GM21528 (cell line): ENCODE measurements at regions not wholly inside any gene's neighbourhood (a gene's known extent, or its start where the extent isn't known, plus 50 kb on each side); places are given as distances from the start of the nearest gene placed in this dataset.

Experiments used
- ATAC-seq: cut with Tn5 transposase; IDR thresholded peaks from one replicate; pipeline ENCODE4 v1.9.1; 2021; ENCODE audit warnings: mild to moderate bottlenecking, moderate library complexity; ENCODE audit not compliant: unreplicated experiment, low FRiP score

DNA sequence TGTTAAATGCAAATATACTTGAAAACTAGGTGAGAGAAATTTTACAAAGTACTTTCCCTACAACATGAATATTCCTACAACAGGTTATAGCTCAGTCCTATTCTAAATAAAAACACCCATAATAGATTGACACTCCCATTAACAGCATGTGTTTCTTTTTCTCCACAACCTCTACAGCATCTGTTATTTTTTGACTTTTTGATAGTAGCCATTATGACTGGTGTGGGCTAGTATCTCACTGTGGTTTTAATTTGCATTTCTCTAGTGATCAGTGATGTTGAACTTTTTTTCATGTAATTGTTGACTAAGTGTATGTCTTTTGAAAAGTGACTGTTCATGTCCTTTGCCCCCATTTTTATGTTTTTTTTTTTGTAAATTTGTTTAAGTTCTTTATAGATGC lies 1506.1 kb upstream of the CDH9 start:
- no peak for ATAC-seq

DNA sequence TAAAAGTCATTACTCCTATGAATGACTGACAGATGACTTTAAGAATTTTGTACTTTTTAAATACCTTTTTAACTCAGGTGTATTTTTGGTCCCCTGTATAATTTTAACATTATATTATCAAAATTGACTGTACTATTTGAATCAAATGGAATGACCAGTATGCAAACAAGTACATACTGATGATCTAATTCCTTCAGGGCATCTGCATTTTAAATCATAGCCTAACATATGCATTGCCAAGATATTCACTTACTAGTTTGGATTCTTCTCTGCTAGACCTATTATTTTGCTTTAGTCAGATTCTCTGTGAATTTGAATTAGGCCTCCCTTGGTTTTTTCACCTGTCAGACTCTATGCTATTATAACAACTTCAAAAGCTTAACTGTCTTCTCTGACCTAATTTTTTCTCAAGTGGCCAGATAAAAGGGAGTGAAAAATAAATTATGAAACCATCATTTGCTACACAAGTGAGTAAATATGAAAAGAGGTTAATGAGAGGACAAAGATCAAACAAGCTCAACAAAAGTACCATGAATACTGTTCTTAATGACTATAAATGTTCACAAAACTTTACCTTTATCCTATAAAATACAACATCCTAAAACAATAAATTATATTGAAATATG lies 1505.2 kb upstream of the CDH9 start:
- no peak for ATAC-seq

DNA sequence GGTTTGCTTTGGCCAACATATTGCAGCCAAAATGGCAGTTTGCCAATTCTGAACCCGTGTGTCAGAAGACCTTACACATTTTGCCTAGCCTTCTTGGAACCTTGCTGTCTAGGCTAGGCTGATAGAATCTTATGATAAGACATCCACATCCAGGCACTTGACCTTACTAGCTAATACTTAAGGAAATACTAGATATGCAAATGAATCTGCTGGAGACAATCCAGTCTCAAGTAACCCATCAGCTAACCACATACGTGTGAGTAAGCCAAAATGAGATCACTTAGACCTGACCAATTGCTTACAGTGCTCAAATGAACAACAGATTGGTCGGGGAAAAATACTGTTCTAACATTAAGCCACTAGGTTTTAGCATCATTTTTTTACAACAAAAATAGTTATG lies 1504.6 kb upstream of the CDH9 start:
- no peak for ATAC-seq

DNA sequence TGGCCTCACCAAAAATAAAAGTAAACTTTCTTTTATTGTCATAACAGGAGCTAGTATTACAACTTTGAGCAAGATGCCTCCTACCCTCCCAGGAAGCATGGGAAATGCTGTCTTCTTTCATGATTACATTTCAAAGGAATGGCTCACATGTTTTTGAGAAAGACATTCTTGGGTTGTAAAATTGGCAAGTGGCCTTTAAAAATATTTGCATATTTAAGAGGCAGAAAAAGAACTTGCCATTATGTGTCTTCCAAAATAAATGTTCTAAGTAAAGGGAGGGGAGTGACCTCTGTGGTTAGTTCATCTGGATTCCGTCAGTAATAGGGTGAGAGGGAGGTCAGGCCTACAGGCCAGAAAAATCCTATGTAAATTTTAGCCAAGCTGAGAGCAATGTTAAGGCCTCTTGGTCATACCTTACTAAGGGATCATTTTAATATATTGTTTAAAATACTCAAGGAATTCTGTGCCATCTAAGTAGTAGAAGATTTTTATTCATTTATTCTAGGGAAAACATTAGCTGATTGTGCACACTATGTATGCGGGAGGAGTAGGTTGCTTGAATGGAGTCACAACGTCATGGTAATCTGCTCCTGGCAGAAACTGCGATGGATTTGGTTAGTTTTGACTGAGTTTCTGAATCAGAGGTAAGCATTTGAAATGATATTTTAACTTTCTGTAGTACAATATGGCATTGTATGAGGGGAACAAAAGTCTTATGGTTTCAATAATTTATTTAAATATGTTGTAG lies 1485.7 kb upstream of the CDH9 start:
- no peak for ATAC-seq

DNA sequence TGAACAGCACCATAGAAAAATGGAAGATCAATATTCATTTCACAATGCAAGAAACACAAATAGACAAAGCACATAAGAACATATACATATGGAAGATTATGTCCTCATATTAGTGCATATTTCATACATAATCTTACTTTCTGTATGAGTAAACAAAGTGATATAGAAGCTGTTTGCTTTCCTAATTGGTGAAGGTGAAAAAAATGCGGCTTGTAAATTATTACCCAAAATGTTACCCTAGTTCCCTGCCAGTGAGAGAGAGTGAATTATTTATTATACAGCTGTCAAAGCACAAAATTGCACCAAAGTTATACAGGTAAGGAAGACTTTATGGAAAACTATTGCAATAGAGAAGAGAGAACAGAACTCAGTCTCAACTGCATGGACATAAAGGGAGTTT lies 1485.0 kb upstream of the CDH9 start:
- no peak for ATAC-seq

DNA sequence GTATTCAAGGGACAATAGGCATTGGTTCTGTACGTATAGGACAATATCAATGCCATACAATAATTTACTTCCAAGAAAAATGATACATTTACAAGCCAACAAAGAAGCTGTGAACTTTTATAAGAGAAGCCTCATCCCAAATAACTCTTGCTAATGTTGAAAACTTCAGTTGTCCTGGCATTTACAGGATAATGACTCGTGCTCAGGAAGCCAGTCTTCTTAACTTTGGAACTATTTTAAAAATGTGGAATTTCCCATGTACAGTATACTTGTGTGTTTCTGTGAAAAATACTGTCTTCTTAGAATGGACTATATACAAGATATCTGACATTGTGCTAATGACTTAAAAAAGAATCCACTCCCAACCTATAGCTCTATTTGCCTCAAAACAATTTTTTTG lies 1479.3 kb upstream of the CDH9 start:
- ATAC-seq: no peak

DNA sequence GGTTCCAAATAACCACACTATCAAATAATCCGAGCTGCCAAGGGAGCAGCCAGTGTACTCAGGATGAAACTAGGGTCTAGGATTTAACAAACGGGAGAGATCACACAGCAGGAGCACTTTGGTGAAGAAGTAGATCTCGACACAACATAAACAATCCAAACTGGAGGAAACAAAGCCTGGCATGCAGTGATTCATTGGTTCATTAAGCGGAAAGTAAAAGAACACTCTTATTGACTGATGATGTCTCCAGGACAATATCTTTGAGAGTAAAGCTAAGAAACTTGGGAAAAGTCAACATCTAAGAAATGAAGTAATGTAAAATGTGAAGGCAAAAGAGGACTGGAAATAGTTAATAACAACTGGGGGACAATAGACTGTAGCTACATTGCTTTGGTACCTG lies 1478.3 kb upstream of the CDH9 start:
- no peak for ATAC-seq

DNA sequence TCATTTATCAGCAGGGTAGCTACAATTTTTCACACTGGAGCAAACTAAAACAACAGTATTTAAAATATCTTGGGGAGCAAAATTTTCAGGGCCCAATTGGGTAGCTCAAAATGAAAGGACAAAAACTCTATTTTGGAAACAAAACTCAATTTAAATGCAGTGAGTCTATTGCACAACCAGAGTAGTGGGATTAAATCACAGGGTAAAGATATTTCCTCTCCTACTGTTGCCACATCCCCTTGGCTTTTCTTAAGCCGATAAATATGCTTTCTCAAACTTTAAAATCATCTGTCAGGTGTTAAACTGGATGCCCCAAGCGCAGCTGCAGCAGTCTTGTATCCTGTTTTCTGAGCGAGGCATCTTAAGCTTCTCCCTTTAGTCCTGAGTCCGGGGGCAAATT lies 1474.3 kb upstream of the CDH9 start:
- ATAC-seq: no peak

DNA sequence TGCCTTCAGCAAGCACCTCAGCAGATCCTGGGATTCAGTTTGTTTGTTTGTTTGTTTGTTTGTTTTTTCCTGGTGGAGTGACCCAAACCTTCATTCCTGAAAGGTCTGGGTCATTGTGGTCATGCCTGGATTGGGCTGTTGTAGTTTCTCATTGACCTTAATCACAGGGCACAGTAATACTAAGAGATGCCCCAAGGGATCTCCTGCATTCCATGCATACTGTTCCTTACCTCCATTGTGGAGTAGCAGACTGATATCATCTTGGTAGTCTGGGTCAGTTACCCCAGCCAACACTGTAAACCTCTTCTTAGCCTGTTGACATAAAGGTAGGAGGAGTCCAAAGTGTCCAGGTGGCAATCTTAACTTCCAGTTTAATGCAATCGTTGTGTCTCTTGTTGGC lies 1466.7 kb upstream of the CDH9 start:
- ATAC-seq: no peak

DNA sequence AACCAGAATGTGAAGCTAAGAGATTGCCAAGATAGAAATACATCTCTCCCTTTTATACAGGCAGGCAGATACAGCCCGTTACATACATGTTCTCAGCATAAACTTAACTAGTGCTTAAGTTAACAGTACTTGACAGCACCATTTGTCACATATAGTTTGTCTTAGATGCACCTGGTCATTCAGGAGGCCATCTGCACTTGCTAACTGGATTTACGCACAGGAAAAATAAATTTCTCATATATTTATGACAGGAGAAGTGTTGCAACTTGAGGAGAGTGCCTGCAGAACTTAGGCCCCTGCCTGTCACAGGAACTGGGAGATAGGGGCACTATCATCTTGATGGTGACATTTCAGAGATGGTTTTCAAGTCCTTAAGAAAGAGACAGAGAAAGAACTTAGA lies 1462.1 kb upstream of the CDH9 start:
- no peak for ATAC-seq

DNA sequence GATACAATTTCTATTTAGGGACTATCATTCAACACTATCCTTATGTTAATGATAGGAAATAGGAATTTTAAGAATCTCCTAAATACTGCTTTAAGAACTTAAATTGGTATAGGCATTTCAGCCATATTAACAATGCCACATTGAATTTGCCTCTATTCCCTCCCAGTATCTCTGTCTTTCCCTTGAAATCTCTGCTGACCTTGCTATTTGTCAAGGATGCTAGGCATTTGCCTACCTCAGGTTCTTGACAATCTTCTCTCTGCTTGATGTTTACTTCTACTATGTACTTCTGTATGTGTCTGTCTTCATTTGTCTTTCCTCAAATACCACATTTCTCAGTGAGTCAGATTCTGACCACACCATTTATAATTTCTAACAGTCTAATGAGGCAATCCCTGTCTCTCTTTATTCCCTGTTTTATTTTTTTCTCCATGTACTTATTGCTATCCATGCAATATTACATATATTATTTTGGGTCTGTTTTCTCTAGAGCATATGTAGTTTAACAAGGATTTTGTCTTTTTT lies 1461.4 kb upstream of the CDH9 start:
- ATAC-seq: no peak

DNA sequence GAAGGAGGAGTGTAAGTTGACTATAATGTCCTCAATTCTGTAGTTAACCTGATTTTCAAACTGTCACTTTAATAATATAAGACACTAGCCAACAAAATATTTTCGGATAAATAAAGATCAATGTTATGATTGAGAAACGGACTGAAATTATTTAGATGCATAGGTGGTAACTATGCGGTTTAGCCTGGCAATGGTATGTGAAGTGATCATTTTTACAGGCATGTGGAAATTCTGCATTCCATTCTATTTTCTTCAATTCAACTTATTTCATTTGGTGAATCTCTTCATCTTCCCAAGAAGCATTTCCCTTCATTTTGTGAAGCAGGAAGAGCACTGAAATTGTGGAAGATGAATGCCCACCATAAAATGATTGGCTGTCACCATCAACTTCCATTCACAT lies 1457.5 kb upstream of the CDH9 start:
- ATAC-seq: no peak

DNA sequence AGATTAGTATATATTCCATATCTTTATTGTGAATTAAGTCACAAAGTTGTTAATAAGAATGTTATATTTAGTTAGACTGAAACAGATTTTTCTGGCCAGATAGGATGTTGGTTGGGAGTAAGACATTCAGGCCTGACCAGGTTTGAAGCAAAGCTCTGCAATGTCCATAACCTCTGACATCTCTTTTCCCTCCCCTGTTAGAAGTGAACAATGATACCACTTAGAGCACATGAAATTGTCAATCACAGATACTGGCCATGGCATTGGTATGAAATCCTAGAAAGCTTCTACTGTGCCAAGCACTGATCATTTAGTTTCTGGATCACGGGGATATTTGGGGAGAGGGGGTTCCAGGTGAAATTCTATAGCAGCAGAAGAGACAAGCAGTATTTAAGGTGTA lies 1455.1 kb upstream of the CDH9 start:
- no peak for ATAC-seq

DNA sequence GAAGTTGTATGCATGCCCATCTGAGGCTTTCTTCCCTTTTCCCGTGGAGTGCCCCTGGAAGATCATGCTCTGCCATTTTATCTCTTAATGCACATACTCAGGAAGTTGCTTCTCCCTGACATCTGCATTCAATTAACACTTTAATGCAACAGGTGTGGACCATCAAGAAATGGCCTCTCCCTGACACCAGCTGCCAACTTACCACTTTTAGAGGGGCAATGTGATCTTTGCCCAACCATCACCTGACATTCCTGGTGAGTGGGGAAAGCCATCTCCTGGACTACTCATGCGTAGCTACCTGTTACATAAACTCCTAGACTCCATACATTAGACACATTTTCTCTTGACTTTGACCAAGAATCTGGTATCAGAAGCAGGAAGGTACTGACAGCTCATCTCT lies 1450.4 kb upstream of the CDH9 start:
- ATAC-seq: no peak

DNA sequence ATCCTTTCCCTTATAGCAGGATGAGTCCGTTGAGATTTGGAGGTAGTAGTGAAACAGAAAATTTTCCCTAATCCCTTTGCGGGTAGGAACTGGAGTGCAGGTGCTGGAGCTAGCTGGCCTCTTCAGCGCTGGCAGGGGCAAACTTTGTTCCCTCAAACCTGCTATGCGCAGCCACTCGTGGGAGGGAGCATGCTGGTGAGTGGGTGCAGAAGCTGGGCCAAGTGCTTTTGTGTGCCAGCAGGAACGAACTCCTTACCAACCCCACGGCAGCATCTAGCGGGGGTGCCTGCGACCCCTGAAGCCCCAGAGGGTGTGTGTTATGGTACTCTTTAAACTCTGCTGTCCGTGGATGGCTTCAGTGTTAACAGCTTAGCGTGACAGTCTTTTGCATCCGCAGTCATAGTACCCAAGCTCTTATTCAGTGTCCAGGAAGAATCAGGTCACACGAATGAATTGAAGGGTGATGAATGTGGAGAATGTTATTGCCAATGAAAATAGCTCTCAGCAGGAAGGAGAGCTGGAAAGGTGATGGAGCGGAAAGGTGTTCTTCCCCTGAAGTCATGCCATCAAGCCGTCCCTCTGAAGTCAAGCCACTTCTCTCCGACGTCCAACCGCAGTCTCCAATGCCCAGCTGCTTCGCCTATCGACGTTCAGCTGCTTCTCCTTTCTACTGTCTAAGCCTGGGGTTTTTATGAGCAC lies 1445.1 kb upstream of the CDH9 start:
- no peak for ATAC-seq

DNA sequence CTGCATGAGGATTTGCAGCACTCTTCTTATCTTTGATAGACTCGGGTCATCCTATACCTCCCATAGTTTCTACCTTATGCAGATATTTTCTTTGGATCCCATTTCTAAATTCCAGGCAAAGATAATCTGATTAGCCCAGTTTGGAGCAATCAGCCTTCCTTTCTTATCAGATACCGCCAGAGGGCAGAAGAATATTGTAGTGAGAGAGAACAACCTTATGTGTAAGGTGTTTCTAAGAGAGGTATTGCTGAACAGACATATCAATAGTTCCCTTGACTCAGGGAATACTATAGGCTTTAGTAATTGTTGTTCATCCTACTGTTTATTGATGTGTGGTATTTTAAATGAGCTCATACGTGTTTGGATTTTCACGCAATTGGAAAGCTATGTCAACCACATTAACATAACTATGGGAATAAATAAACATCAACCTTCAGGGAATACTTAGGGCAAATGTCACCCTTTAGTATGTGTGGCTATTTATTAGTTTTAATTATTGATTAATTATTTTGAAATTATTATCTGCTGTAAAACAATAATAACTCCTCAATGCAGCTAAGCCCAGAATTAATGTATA lies 1435.2 kb upstream of the CDH9 start:
- ATAC-seq: no peak

DNA sequence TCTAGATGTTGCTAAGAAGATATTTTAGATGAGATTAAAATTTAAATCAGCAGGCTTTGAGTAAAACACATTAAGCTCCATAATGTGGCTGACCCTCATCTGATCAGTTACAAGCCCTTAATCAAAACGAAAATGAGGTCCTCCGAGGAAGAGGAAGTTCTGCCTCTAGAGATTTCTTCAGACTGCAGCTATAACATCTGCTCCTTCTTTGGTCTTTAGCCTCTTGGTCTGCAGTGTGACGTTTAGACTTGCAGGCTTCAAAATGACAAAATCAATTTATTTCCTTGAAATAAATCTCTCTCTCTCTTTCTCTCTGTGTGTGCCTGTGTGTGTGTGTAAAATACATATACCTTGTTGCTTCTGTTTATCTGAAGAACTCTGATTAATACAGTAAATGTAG lies 1429.8 kb upstream of the CDH9 start:
- no peak for ATAC-seq

DNA sequence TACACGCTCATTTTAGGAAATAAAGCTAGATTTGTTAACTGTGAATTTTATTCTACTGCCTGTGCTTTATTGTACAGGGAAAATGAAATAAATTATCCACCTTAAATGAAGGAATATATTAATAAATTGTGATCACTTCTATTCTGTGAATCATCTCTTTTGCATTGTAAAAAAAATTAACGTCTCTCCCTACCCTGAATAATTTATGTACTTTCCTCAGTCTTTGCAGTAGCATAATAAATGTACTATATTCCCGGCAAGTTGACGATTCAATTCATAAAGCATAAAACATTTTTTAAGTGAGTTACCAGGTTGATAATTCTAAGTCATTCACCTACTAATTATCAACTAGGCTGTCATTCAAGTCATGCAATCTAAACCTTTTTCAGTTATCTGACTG lies 1425.3 kb upstream of the CDH9 start:
- ATAC-seq: no peak

DNA sequence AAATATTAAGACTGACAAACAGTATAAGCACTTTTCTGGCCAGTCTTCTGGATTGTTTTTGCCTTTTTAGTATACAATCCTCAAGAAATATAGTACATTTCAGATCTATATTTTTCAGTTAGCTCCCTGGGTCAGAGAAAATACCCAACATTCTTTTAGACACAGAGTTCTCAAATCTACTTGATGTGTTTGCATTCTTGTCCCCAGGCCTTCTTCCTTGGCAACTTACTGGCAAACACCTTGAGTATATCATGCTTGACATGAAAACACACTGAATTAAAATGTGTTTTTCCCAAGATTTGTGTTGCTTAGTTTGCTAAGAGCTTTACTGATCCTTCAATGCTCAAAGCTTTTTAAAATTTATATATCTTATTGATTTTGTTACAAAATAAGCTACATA lies 1413.1 kb upstream of the CDH9 start:
- no peak for ATAC-seq

DNA sequence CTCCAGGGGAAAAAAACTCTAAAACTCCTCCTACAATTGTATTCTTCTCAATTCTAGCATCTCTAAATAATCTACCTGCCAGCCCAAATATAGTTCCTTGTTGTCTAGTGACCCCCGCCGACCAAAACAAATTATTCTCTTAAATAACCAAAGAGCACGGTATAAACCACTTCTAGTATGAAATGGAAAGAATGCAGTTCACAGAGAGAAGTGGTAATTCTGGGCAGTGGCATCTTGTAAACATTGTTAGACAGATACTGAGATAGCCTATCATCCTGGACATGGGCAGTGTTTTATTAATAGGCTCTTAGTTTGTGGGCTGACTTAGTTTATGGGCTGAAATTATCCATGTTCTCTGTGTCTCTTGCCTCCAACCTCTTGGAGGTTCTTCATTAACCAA lies 1412.6 kb upstream of the CDH9 start:
- ATAC-seq: no peak

DNA sequence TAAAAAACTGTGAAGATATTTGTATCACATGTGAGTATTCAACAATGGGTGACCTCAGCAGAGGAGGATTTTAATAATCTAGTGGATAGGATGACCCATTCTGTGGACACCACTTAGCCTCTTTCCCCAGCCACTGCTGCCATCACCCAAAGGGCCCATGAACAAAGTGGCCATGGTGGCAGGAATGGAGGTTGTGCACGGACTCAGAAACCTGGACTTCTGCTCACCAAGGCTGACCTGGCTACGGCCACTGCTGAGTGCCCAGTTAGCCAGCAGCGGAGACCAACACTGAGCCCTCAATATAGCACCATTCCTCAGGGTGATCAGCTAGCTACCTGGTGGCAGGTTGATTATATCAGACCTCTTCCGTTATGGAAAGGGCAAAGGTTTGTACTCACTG lies 1410.4 kb upstream of the CDH9 start:
- no peak for ATAC-seq
